ENCODE measurements at regions not wholly inside any gene's neighbourhood (a gene's known extent, or its start where the extent isn't known, plus 50 kb on each side); places are given as distances from the start of the nearest gene placed in this dataset.

DNA sequence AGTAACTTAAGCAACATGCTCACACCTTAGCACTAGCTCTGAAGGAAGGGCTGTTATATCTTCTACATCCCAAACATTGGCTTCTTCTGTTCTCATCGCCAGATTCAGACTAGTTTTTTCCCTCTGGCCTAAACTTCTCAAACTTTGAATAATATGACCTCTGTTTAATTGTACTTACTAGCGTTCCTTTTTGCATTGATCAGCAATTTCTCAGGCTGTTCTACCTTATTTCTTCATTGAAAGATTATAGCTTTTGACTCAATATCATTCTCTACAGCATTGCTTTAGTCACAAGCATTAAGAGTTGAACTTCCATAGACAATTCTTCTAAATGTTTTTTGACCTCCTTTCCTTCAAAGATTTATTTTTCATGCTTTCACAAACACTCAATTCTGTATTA lies 659.2 kb downstream of the PCDH7 start:
- Histone ChIP-seq H3K27ac (no peak overlapping the region), H3K4me3 (no peak overlapping the region), H3K4me1 (no peaks in the 10 kb centered on the region), H3K36me3 (no peaks in the 10 kb centered on the region), H3K9me3 (no peaks in the 10 kb centered on the region), H3K27me3 (no peaks in the 10 kb centered on the region)
- ATAC-seq: no peak
- TF ChIP-seq, protein P1, sequence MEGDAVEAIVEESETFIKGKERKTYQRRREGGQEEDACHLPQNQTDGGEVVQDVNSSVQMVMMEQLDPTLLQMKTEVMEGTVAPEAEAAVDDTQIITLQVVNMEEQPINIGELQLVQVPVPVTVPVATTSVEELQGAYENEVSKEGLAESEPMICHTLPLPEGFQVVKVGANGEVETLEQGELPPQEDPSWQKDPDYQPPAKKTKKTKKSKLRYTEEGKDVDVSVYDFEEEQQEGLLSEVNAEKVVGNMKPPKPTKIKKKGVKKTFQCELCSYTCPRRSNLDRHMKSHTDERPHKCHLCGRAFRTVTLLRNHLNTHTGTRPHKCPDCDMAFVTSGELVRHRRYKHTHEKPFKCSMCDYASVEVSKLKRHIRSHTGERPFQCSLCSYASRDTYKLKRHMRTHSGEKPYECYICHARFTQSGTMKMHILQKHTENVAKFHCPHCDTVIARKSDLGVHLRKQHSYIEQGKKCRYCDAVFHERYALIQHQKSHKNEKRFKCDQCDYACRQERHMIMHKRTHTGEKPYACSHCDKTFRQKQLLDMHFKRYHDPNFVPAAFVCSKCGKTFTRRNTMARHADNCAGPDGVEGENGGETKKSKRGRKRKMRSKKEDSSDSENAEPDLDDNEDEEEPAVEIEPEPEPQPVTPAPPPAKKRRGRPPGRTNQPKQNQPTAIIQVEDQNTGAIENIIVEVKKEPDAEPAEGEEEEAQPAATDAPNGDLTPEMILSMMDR (IDR thresholded peaks at IDR 0.05): no peak
- intact Hi-C loops (cut with DNase I): no loop called here
- DNase-seq: no peak

DNA sequence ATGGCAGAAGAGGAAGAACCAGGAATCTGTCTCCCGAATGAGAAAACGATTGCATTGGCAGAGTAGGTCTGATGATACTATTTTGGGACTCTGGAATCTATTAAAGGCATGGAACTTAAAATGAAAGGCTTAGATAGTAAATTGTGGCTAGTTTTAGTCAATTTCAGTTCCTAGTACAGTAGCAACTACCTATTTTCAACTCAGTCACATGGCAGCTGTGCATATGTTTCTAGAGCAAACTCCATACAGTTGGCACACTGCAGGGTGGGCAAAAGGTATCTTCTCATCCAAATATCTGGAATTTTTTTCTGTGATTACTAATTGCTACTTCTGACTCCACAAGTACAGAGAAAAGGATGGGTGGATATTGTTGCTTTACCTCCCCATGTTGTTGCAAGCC lies 663.6 kb downstream of the PCDH7 start:
- TF ChIP-seq, protein P1 (IDR thresholded peaks at IDR 0.05): no peak
- Histone ChIP-seq H3K9me3 (no peaks in the 10 kb centered on the region), H3K4me3 (no peak overlapping the region), H3K27ac (no peak overlapping the region), H3K4me1 (no peaks in the 10 kb centered on the region), H3K27me3 (no peaks in the 10 kb centered on the region), H3K36me3 (no peaks in the 10 kb centered on the region)
- intact Hi-C loops (cut with DNase I): no loop called here
- no peak for DNase-seq
- ATAC-seq: no peak

DNA sequence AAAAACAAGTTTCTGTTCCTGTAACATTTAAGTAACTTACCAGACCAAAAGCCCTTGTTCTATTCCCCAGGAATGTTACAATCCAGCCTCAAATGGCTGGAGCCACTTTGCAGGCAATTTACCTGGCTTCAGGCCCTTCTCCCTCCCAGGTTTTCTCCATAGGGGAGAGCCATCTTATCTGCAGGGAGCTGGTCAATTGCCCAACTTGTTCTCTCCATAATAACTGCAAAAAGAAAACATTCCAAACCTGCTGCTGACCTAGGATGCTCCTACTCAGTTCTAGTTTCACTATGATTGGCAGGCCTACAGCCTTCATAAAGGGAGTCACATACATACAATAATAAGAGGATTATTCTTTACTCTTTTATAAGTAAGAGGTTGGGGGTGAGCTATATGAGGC lies 670.7 kb downstream of the PCDH7 start:
- no peak for ATAC-seq
- TF ChIP-seq, protein P1 (IDR thresholded peaks at IDR 0.05): no peak
- intact Hi-C loops (cut with DNase I): no loop called here
- Histone ChIP-seq H3K4me3 (no peak overlapping the region), H3K9me3 (no peaks in the 10 kb centered on the region), H3K27me3 (no peaks in the 10 kb centered on the region), H3K36me3 (no peaks in the 10 kb centered on the region), H3K4me1 (no peaks in the 10 kb centered on the region), H3K27ac (no peak overlapping the region)
- DNase-seq: no peak

DNA sequence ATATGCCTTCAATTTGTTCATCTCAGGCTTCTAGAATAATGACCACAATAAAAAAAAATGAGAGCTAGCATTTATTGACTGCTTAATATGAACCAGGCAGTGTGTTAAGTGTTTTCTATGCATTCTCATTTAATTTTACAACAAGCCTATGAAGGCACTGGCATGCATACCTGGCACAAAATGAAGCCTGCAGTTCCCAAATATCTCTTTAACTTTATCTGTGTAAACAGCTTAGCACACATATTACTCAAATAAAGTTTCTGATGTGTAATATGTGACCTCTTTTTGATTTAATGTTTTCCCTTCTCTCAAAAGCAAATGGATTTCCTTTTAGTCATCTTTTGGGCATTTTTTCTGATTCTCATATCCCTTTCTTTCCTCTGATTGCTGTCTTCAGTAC lies 671.8 kb downstream of the PCDH7 start:
- Histone ChIP-seq H3K4me3 (no peak overlapping the region), H3K4me1 (no peaks in the 10 kb centered on the region), H3K27me3 (no peaks in the 10 kb centered on the region), H3K36me3 (no peaks in the 10 kb centered on the region), H3K27ac (no peak overlapping the region), H3K9me3 (no peaks in the 10 kb centered on the region)
- TF ChIP-seq, protein P1 (IDR thresholded peaks at IDR 0.05): no peak
- DNase-seq (no peak), ATAC-seq (no peak)
- intact Hi-C loops (cut with DNase I): no loop called here

DNA sequence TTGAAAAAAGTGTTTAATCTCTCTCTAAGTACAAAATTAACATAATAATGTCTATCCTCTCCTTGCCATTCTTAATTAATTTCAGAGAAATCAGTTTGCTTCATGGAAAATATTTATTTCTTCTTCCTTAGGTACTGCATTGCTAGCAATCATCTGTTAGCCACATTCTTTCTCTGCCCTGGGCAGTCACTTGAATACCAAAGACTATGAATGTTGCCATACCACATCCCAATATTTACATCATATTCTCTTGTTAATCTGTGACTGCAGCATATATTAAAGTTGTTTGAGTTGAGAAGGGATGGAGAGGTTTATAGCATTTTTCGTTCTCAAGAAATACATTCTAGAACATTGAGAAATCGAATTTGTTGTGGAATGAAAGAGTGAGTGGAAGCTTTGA lies 672.8 kb downstream of the PCDH7 start:
- no peaks in the 10 kb centered on the region for H3K4me1 ChIP-seq
- TF ChIP-seq, protein P1 (IDR thresholded peaks at IDR 0.05): no peak
- DNase-seq: no peak
- no peaks in the 10 kb centered on the region for H3K27me3 ChIP-seq
- H3K36me3 ChIP-seq: no peaks in the 10 kb centered on the region
- H3K9me3 ChIP-seq: no peaks in the 10 kb centered on the region
- no peak overlapping the region for H3K4me3 ChIP-seq
- no peak overlapping the region for H3K27ac ChIP-seq
- ATAC-seq: no peak
- intact Hi-C loops (cut with DNase I): no loop called here

DNA sequence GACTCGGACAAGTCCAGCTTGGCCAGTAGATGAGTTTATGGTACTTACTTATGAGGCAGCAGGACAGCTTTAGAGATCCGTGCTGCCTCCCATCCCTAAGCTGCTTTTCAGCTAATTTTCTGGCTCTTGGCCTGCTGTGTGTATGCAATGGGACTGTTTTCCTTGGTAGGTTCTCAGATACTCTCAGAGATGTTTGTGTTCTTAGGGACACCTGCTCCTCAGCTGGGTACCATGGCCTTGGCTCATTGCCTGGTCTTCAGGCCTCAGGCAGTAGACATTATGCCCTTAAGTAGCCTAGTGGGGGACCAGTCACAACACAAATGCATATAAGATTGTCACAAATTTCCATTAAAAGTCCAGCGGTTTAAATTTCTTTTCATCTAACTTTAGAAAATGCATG lies 688.0 kb downstream of the PCDH7 start:
- Histone ChIP-seq H3K27me3 (no peaks in the 10 kb centered on the region), H3K36me3 (no peaks in the 10 kb centered on the region), H3K4me1 (no peaks in the 10 kb centered on the region), H3K9me3 (no peaks in the 10 kb centered on the region), H3K27ac (no peak overlapping the region), H3K4me3 (no peak overlapping the region)
- intact Hi-C loops (cut with DNase I): no loop called here
- TF ChIP-seq, protein P1 (IDR thresholded peaks at IDR 0.05): no peak
- ATAC-seq: no peak
- no peak for DNase-seq
